GM20000 (cell line): ENCODE measurements at regions not wholly inside any gene's neighbourhood (a gene's known extent, or its start where the extent isn't known, plus 50 kb on each side); places are given as distances from the start of the nearest gene placed in this dataset.
"Not testable (repeated sequence)": the region's sequence is repeated elsewhere in the genome, so short reads cannot be mapped to it uniquely, and the experiment has no call there.

ENCODE experiments used
- DNase-seq: peaks from one replicate; pipeline ENCODE4 v3.0.0; 2012; ENCODE audit warnings: low spot score
- CTCF ChIP-seq: IDR thresholded peaks from 2 replicates; pipeline ENCODE4 v1.5.1; 2012; ENCODE audit warnings: mild to moderate bottlenecking, control low read depth; ENCODE audit errors: extremely low read depth, missing control alignments

- no peak for TF ChIP-seq CTCF
- DNase-seq, result no peak
Measured at GRCh38 chr12:25802143-25802542, 156.3 kb upstream of the RASSF8 start.

GRCh38 chr12:25803029-25803664, 155.3 kb upstream of the RASSF8 start:
- not testable (repeated sequence) for DNase-seq

GRCh38 chr12:25804286-25804685, 154.2 kb upstream of the RASSF8 start:
- not testable (repeated sequence) for DNase-seq

GRCh38 chr12:25806271-25806670, 152.2 kb upstream of the RASSF8 start:
- no peak for TF ChIP-seq CTCF
- DNase-seq, result no peak

- DNase-seq, result no peak
- no peak for TF ChIP-seq CTCF
Measured at GRCh38 chr12:25808604-25809003, 149.9 kb upstream of the RASSF8 start.

- TF ChIP-seq CTCF, result no peak
- no peak for DNase-seq
Measured at GRCh38 chr12:25810683-25811082, 147.8 kb upstream of the RASSF8 start.

GRCh38 chr12:25811656-25812126, 146.8 kb upstream of the RASSF8 start:
- DNase-seq, result peak; percentile 24
- TF ChIP-seq CTCF, result no peak

GRCh38 chr12:25812295-25812694, 146.2 kb upstream of the RASSF8 start:
- no peak for TF ChIP-seq CTCF
- no peak for DNase-seq

- DNase-seq, result no peak
Measured at GRCh38 chr12:25813843-25814242, 144.6 kb upstream of the RASSF8 start.

More at GRCh38 chr12:25813843-25814242, 144.6 kb upstream of the RASSF8 start:
- no peak for TF ChIP-seq CTCF
